Psoas muscle (tissue), 7 donors: ENCODE measurements at regions not wholly inside any gene's neighbourhood (a gene's known extent, or its start where the extent isn't known, plus 50 kb on each side); places are given as distances from the start of the nearest gene placed in this dataset.

Experiments used
- ATAC-seq, 4 donors: fragments of 200-7000 bp; cut with Tn5 transposase; one replicate each; pipeline ENCODE4 v1.9.1; 2020; ENCODE audit warnings: moderate library complexity in 3 of 4, mild to moderate bottlenecking in 2 of 4
- DNase-seq, 2 donors: peaks; one replicate each; pipeline ENCODE4 v3.0.0-alpha.2; 2020
- H3K27ac ChIP-seq: fragments of 200-600 bp; one replicate; pipeline ENCODE4 v1.8.0; 2022
- H3K27me3 ChIP-seq, 3 donors: fragments of 200-600 bp in 1 of 3; one replicate each; pipeline versions ENCODE4 v1.6.1 to v1.8.0; 2013 to 2022; ENCODE audit warnings: low read length in 2 of 3, mild to moderate bottlenecking in 2 of 3, moderate library complexity in 1 of 3; ENCODE audit not compliant: insufficient read depth in 3 of 3
- H3K36me3 ChIP-seq, 2 donors: fragments of 200-600 bp in 1 of 2; one replicate each; pipeline versions ENCODE4 v1.6.1 to v1.8.0; 2013 to 2022; ENCODE audit warnings: low read depth in 1 of 2, mild to moderate bottlenecking in 1 of 2, moderate library complexity in 1 of 2; ENCODE audit not compliant: insufficient read depth in 1 of 2
- H3K4me1 ChIP-seq: fragments of 200-600 bp; one replicate; pipeline ENCODE4 v1.8.0; 2022
- H3K4me3 ChIP-seq: fragments of 200-600 bp; one replicate; pipeline ENCODE4 v1.8.0; 2022; ENCODE audit warnings: mild to moderate bottlenecking
- H3K9me3 ChIP-seq: fragments of 200-600 bp; one replicate; pipeline ENCODE4 v1.8.0; 2022
- WGBS, 3 donors: extraction: QIAGEN DNeasy Blood & Tissue Kit; methylation state at CpG; one replicate each; pipeline versions ENCODE4 v1.1.6 to v1.1.7; 2013; 5-methylcytosine and 5-hydroxymethylcytosine counted together
- intact Hi-C, 2 donors: fragments of 100-400 bp; cut with DNase I; formaldehyde crosslinking; loops; one replicate each; pipeline versions ENCODE4 v1.11.0 to v1.14.2; 2022
- TF ChIP-seq, protein P1 (sequence below): fragments of 200-600 bp; IDR thresholded peaks from one replicate; pipeline ENCODE4 v1.8.0; 2022; ENCODE audit warnings: antibody characterized with exemption
- donor health status: healthy with polysubstance abuse.
- donor health status: DM: no; HTN: no; CAD: no; lungs with moderate emphysema.
- donor health status: Bipolar disorder and iron deficiency.
- donor health status: healthy.
- donor health status: DM: yes; HTN: yes; CAD: no.
- donor health status: DM: no; HTN: no; CAD: no.
- donor health status: DM: yes; HTN: yes; CAD: no.

DNA sequence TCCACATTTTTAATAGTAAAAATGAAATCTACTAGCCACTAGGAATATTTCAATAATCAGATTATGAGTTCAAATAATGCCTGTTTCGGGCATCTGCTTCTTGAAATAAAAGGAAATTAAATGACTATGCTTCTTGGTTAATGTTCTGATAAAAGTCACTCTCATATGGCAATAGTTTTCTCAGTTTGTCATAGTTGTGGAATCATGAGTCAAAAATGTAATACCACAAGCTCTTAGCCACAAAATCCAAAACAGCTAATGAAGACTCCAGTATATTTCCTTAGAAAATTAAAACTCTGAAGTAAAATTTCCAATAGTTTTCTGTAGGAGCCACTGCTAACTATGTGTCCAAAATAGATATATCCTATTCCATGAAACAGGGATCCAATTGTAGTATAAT lies 676.3 kb upstream of the CDH8 start:
- no peak for DNase-seq
- Histone ChIP-seq H3K4me1 (no peaks in the 10 kb centered on the region), H3K9me3 (no peaks in the 10 kb centered on the region), H3K27ac (no peak overlapping the region), H3K36me3 (no peaks in the 10 kb centered on the region), H3K4me3 (no peak overlapping the region), H3K27me3 (no peaks in the 10 kb centered on the region)
- no peak for ATAC-seq
- WGBS, 3 donors: 75 to 79% (median 78%) methylated on average over 1 of the region's 1 CpG
- intact Hi-C loops: no loop called here
- TF ChIP-seq, protein P1, sequence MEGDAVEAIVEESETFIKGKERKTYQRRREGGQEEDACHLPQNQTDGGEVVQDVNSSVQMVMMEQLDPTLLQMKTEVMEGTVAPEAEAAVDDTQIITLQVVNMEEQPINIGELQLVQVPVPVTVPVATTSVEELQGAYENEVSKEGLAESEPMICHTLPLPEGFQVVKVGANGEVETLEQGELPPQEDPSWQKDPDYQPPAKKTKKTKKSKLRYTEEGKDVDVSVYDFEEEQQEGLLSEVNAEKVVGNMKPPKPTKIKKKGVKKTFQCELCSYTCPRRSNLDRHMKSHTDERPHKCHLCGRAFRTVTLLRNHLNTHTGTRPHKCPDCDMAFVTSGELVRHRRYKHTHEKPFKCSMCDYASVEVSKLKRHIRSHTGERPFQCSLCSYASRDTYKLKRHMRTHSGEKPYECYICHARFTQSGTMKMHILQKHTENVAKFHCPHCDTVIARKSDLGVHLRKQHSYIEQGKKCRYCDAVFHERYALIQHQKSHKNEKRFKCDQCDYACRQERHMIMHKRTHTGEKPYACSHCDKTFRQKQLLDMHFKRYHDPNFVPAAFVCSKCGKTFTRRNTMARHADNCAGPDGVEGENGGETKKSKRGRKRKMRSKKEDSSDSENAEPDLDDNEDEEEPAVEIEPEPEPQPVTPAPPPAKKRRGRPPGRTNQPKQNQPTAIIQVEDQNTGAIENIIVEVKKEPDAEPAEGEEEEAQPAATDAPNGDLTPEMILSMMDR: no peak

DNA sequence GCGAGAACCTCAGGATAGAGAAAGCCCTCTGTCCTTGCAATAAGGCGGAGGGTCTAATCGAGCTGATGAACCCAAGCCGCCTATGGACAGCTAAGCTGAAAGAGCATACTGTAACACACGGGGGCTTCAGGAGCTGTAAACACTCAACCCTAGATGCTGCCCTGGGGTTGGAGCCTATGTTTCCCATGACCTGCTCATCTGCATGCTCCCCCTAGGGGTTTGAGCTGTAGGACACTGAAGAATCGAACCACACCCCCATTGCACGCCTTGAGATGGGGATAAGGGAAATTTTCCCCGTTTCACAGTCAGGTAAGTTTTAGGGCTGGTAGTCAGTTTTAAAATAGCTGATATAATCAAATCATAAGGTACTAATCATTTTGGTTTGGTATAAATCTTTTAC lies 675.6 kb upstream of the CDH8 start:
- 87 to 93% (median 88%) methylated on average over 8 of the region's 8 CpGs for WGBS, 3 donors
- Histone ChIP-seq H3K9me3 (no peaks in the 10 kb centered on the region), H3K4me1 (no peaks in the 10 kb centered on the region), H3K27me3 (no peaks in the 10 kb centered on the region), H3K27ac (no peak overlapping the region), H3K4me3 (no peak overlapping the region), H3K36me3 (no peaks in the 10 kb centered on the region)
- intact Hi-C loops: no loop called here
- TF ChIP-seq, protein P1: no peak
- ATAC-seq: no peak
- no peak for DNase-seq

DNA sequence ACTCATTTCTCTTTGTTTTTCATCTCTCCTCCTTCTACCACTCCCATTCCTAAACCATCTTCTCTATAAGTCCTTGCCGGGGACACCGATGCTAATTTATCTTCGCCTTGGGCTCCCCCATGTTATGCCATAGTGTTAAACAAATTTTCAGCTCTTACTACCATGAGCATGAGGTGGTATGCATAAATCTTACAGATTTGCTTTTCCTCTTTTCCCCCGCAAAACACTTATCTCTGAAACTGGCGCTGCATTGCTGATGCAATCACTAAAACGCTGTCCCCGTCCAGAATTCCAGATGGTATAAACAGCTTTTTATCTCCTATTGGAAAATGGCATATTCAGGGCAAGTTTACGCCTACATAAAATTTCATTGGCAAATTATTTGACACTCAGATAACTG lies 673.6 kb upstream of the CDH8 start:
- Histone ChIP-seq H3K27me3 (no peaks in the 10 kb centered on the region), H3K27ac (no peak overlapping the region), H3K36me3 (no peaks in the 10 kb centered on the region), H3K9me3 (no peaks in the 10 kb centered on the region), H3K4me3 (no peak overlapping the region), H3K4me1 (no peaks in the 10 kb centered on the region)
- no peak for DNase-seq
- WGBS, 3 donors: 79 to 88% (median 86%) methylated on average over 8 of the region's 8 CpGs
- TF ChIP-seq, protein P1: no peak
- ATAC-seq: no peak
- intact Hi-C loops: no loop called here

DNA sequence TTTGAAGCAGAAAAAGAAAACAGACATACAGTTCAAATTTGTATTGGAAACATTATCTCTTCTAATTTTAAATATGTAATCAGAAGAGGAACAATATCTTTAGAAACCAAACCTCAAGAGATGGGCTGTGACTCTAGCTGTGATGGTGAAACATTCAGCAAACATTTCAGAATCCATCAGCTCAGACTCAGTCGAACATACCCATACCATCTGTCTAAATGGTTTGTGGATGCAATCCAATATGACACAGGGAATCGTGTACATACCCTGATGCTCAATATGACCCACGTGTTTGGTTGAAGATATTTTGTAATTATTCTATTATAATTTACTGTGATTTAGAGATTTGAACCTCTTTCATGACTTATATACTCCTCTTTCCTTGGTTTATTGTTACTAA lies 665.2 kb upstream of the CDH8 start:
- WGBS, 3 donors: 75 to 87% (median 79%) methylated on average over 3 of the region's 3 CpGs
- Histone ChIP-seq H3K27ac (no peak overlapping the region), H3K4me3 (no peak overlapping the region), H3K4me1 (no peaks in the 10 kb centered on the region), H3K36me3 (no peaks in the 10 kb centered on the region), H3K27me3 (no peaks in the 10 kb centered on the region), H3K9me3 (no peaks in the 10 kb centered on the region)
- DNase-seq (no peak), ATAC-seq (no peak)
- intact Hi-C loops: no loop called here
- TF ChIP-seq, protein P1: no peak

DNA sequence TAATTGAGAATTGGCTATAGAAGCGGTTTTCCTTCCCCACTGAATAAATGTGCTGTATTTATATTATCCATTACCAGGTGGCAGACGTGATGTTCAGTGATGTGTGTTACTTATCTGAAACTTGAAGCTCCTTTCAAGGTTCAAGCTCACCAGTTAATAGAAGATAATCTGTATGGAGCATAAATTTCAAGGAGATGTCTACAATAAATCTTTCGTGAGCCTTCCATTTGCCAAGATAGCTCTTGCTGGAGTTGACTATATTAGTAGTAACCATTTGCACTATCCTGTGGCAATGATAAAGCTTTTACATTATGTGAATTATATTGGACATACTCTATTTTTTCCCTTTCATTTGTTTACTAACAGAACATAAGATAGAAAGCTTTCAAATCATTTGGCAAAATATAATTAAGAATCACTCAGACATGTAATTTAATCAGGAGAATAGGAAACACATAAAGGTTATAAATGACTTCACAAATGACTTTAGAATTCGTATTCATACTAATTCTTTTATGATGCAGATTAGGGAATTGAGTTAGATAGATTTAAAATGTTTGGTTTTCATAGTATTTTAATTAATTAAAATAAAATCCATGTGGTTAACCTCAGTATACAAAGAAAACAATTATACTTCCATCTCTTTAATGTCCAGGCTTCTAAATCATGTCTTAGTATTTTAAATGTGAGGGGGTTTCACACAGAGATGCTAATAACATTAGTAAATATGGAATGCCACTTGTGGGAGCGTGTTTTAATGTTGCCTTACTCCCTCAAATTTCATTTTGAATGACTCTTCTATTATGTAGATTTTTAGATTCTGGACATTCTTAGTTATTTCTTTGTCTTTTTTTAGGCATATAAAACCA lies 664.4 kb upstream of the CDH8 start:
- ATAC-seq (no peak), DNase-seq (no peak)
- Histone ChIP-seq H3K27ac (no peak overlapping the region), H3K4me3 (no peak overlapping the region), H3K36me3 (no peaks in the 10 kb centered on the region), H3K27me3 (no peaks in the 10 kb centered on the region), H3K9me3 (no peaks in the 10 kb centered on the region), H3K4me1 (no peaks in the 10 kb centered on the region)
- TF ChIP-seq, protein P1: no peak
- intact Hi-C loops: no loop called here
- WGBS, 3 donors: 56 to 64% (median 57%) methylated on average over 5 of the region's 5 CpGs
